Fibroblast of mammary gland (primary cell): ENCODE measurements at regions not wholly inside any gene's neighbourhood (a gene's known extent, or its start where the extent isn't known, plus 50 kb on each side); places are given as distances from the start of the nearest gene placed in this dataset.

Experiments used
- DNase-seq: peaks from one replicate; pipeline ENCODE4 v3.0.0-alpha.2; 2010; ENCODE audit warnings: low read depth
- H3K4me3 ChIP-seq: 2 replicates; pipeline ENCODE4 v1.5.1; 2011; ENCODE audit warnings: low read depth, mild to moderate bottlenecking, low read length, moderate library complexity; ENCODE audit not compliant: control insufficient read depth
- TF ChIP-seq, protein P1 (sequence below): conservative IDR thresholded peaks from 2 replicates; pipeline ENCODE4 v1.5.1; 2011; ENCODE audit warnings: low read depth, low read length, inconsistent platforms; ENCODE audit not compliant: control insufficient read depth, insufficient read depth

DNA sequence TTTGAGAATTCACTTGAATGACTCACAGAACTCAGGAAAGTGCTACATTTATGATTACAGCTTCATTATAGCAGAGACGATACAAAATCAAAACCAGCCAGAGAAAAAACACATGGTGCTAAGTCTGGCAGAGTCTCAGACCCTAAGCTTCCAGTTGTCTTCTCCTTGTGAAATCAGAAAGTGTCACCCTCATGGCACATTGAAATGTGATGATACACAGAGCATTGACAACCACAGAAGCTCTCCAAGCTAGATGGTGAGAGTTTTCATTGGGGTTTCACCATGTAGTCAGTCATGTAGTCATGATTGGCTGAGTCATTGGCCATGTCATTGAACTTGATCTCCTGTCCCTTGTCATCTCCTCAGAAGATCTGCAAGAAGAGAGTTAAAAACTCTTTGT is 526.6 kb downstream of the MRPL39 start:
- peak; percentile 10 for DNase-seq
- TF ChIP-seq, protein P1, sequence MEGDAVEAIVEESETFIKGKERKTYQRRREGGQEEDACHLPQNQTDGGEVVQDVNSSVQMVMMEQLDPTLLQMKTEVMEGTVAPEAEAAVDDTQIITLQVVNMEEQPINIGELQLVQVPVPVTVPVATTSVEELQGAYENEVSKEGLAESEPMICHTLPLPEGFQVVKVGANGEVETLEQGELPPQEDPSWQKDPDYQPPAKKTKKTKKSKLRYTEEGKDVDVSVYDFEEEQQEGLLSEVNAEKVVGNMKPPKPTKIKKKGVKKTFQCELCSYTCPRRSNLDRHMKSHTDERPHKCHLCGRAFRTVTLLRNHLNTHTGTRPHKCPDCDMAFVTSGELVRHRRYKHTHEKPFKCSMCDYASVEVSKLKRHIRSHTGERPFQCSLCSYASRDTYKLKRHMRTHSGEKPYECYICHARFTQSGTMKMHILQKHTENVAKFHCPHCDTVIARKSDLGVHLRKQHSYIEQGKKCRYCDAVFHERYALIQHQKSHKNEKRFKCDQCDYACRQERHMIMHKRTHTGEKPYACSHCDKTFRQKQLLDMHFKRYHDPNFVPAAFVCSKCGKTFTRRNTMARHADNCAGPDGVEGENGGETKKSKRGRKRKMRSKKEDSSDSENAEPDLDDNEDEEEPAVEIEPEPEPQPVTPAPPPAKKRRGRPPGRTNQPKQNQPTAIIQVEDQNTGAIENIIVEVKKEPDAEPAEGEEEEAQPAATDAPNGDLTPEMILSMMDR = no peak
- H3K4me3 ChIP-seq = no peak overlapping the region

DNA sequence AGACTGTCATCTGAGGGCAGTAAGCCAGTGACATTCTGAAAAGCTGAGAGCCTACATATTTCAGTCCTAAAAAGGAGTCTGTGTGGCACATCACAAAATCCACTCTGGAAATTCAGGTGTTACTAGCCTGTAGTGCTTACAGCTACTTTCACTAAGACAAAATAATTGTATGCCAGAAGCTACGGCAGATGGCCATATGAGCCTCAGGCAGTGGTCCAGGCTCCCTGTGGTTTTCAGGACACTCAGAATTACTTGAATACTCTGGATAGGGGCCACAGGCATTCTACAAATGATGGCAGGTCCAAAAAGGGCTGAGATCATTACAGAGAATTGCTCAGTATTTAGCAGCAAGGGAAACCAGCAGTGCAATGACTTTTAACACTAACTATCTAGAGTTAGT is 527.1 kb downstream of the MRPL39 start:
- H3K4me3 ChIP-seq = no peak overlapping the region
- peak; percentile 6 for DNase-seq
- TF ChIP-seq, protein P1 = no peak

DNA sequence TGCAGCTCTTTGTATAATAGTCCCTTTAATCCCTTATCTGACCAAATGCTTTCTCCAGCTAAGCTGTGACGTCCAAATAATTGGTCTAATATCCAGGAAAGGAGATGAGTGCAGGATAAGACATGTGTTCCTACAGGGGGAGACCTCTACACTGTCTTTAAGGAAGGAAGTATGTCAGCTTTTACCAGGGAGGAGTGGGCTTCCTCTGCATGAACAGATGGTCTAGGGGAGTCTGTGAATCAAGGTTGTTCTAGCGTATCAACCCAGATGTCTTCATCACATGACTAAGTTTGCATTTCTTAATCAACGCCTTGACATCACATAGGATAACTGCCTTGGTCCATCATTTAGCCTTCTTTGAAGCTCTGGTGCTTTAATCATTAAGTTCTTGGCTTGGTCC is 528.2 kb downstream of the MRPL39 start:
- TF ChIP-seq, protein P1 = no peak
- H3K4me3 ChIP-seq = no peak overlapping the region
- no peak for DNase-seq

DNA sequence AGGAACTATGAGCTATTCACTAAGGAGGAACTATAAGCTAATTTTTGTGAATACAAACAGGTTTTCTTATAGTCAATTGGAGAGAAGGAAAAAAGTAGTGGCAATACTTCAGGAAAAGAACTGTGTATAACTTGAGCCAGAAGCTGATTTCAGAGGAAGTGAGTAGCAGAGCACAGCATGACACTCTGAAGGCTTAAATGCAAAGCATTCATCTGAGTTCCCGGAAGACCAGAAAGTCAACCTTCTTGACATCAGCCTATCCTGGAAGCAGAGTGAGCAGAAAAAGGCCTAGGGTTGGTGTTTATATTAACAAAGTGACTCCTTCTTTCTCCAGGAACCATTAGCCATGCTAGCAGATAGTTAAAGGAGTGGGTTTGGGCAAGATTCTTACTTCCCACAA is 545.2 kb downstream of the MRPL39 start:
- TF ChIP-seq, protein P1 = no peak
- DNase-seq = no peak
- H3K4me3 ChIP-seq = no peak overlapping the region

DNA sequence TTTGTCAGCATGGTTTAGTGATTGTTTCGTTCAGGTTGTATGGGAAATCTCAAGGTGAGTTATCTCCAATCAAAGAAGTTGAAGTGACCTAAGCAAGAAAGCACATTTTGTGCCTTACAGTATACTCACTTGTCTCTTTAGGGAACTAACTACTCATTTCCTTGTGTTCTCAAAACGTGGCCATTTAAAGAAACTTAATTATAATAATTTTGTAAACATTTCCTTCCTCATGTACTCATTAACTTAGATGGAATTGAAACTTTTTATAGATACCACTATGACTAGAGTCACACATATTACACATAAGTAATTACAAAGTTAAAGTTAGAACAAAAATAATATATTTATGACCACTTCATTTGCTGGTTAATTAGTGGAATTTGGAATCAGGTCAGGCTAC is 552.6 kb downstream of the MRPL39 start:
- no peak overlapping the region for H3K4me3 ChIP-seq
- no peak for DNase-seq
- TF ChIP-seq, protein P1 = no peak

DNA sequence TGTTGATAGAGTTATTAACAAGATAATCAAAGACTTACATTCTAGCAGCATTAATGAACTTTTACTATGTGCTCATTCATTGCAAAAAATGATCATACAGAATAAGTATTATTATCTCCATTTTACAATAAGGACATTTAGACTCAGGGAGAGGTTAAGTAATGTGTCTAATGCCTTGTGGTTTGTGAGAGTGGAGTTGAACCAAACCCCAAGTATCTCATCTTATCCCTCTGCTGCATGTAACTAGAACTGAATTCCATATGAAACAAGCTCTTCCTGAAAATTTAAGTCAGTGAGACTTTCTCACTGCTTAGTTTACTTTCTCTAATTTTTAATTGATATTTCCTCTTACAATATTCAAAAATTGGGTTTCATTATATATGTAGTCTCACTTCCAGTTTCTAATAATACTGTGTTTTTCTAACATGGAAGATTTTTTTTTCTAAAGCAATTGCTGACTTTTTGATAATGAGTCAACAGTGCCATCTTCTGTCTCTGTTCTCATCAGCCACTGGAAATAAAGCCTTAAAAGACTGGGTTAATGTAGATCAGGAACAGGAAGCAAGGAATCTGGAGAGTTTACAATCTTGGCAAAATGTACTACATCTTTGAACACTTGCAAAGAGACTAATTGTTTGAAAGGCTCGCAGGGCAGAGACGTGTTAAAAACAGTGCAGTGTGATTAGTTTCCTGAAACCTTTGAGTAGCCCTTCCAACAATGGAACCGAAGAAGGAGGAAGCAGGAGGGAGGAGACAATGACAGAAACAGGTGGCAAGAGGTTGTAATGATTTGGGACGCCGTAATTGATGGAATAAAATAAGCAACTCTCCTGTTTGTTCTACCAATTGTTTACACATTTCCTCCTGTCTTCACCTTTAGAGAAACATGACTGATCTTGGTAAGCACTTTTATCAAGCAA is 567.6 kb downstream of the MRPL39 start:
- TF ChIP-seq, protein P1 = peak; percentile 4
- DNase-seq = peak; percentile 5
- no peak overlapping the region for H3K4me3 ChIP-seq

DNA sequence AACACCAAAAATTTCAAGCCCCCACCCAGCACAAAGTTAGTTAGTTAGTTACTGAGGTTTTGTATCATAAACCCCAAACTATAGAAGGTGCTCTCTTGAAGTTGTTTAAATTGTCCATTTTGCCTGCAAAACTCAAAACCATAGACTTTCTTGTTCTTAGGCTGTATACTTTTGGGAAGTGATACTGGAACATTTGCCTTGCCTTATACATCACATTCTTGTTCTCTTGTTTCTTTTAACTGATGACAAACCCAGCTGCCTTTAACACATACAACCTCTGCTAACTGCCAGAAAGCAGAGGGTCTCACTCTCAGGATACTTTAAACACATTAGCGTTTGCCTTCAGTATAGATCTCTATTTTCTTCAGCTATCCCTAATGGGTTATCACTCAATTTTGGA is 570.5 kb downstream of the MRPL39 start:
- DNase-seq = no peak
- H3K4me3 ChIP-seq = no peak overlapping the region
- TF ChIP-seq, protein P1 = no peak
